IPS-NIHi7 (cell line): ENCODE measurements at regions not wholly inside any gene's neighbourhood (a gene's known extent, or its start where the extent isn't known, plus 50 kb on each side); places are given as distances from the start of the nearest gene placed in this dataset.
A peak's percentile ranks its signal among the peaks of the same experiment; 100 is the strongest.
"Not testable (repeated sequence)": the region's sequence is repeated elsewhere in the genome, so short reads cannot be mapped to it uniquely, and the experiment has no call there.

ENCODE experiments used
- DNase-seq: peaks from one replicate; pipeline ENCODE4 v3.0.0; 2012; ENCODE audit warnings: mixed read lengths; ENCODE audit errors: extremely low spot score

DNA sequence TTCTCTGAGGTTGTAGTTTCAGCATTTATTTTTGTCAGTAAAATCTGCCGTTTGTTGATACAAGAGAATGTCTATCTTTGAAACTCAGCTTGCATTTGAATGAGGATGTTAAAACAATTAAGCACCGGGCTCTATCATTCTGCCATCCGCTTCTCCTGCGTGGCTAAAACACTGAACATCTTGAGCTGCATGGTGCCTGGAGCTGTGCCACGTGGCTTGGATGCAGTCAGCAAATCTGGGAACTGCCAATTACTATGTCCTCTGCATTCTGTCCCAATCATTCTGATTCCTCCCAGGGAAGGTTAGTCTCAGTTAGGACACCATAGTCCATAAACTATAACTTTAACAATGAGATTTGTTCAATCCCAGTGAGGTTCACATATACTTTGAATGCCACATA lies 598.4 kb downstream of the FBXO15 start:
- DNase-seq, result no peak

- DNase-seq, result no peak
Measured at GRCh38 chr18:73545472-73545871, 602.2 kb downstream of the FBXO15 start.

DNA sequence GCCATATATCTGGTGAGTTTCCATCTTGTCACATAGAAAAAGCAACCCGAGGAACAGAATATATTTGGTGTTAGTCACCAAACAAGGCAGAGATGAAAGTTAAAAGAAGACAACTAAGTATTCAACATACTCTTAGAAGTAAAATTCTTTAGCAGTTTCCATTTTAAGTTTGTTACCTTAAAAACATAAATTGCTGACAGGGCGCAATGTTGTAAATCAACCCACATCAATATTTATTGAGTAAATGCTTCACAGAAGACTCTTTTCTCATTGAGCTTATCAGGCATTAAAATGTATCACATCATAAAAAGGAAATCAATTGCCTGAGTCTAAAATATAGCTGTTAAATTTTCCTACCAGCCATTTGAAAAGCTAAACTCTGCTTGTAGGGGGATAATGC lies 603.0 kb downstream of the FBXO15 start:
- no peak for DNase-seq

DNA sequence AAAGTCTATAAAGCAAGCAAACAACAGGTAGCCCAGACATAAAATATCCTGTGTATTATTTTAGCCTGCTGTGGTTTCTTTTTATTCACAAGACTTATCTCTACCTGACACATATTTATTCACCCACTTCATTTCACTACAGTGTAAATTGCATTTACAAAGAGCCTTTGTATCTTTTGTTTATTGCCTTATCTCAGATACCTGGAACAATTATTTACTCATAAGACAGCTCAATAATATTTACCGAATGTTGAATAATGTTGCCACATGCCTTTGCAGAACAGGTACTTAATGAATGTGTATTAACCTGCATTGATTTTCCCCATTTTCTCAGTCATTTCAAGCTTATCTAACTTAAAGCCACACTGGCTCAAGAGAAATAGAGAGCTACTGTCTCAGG lies 603.6 kb downstream of the FBXO15 start:
- no peak for DNase-seq

- no peak for DNase-seq
Measured at GRCh38 chr18:73535990-73536389, 611.6 kb downstream of the FBXO15 start.

- DNase-seq, result no peak
Measured at GRCh38 chr18:73535189-73535588, 612.4 kb downstream of the FBXO15 start.

- DNase-seq, result no peak
Measured at GRCh38 chr18:73531601-73532000, 616.0 kb downstream of the FBXO15 start.

DNA sequence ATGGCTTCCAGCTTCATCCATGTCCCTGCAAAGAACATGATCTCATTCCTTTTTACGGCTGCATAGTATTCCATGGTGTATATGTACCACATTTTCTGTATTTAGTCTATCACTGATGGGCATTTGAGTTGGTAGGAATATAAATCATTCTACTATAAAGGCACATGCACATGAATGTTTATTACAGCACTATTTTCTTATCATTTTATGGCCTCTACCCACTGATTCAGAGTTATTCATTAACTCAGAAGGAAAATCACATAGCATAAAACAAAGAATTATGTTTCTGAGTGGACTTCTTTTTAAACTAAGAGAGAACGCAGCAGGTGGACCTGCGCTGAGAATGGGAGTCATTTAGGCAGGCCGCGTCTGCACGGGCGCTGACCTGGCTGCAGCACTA lies 619.6 kb downstream of the FBXO15 start:
- DNase-seq, result no peak

GRCh38 chr18:73520229-73520628 lies 627.4 kb downstream of the FBXO15 start:
- DNase-seq, result peak; percentile 66

DNA sequence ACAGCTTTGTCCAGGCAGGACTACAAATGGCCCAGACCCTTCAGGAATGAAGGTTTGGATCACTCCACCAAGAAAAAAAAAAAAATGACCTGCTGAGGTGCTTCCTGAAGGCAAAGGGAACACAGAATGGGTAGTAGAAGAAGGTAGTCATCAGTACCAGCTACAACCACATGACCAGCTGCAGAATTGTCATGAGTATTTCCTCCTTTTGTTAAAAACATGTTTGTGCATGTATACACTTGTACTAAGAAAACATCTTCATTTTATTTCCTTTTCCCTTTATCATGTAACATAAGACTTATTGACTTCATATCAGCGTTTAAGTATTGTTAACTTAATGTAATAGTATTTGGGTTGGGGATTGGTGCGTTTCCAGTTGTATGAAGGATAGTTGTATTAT lies 631.6 kb downstream of the FBXO15 start:
- not testable (repeated sequence) for DNase-seq

DNA sequence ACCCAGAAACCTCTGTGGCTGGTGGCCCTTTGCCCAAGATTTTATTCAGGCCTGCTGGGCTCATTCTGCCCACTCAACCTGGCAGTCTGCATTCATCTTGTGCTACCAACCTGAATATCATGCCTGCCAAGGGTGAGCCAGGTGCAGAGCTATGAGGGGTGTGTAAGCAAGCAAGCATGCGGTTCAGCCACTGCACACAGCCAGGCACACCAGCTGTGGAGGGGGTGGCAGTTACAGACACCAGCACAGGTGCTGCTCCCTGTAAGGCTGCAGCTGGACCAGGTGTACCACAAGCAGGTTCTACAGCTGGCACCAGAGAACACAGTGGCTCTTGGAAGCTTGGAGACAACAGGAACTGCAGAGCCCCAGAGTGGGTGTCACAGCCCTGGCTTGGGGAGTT lies 633.2 kb downstream of the FBXO15 start:
- no peak for DNase-seq

GRCh38 chr18:73511771-73512503 lies 635.7 kb downstream of the FBXO15 start:
- DNase-seq, result no peak

- no peak for DNase-seq
Measured at GRCh38 chr18:73509460-73509859, 638.2 kb downstream of the FBXO15 start.

DNA sequence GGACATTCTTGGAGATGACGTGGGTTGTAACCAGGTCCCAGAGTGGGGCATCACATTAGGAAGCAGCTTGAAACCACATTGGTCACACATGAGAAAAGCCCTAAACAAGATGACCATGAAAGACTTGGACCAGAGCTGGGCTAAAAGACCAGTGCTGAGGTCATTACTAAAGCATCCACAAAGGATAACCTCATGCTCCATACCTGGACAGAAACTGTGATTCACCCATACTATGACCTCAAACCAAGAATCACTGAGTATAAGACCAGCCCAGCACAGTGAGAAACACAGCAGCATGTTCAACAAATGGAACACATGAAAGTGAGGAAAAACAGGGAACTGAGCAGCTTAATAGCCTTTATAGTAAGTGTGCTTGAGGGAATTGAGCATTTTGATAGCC lies 635.5 kb upstream of the NETO1 start:
- DNase-seq, result no peak

- no peak for DNase-seq
Measured at GRCh38 chr18:73487966-73488365, 620.2 kb upstream of the NETO1 start.

- DNase-seq, result no peak
Measured at GRCh38 chr18:73485166-73485565, 617.4 kb upstream of the NETO1 start.

DNA sequence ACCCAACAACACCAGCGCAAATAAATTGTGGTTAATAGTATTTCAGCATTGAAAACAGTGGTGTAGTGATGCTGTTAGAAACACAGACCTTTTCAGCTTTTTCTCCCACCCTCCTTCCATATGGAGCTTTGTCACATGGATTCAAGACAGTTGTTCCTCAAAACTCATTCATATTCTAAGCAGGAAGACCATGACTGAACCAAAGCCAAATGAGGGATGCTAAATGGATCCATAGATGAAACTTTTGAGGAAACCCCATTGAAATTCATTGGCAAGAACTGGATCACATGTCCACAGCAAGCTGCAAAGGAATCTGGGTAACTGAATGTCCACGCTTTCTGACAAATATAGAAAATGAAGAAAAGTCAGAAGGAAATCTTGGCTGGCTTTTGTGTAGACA lies 615.1 kb upstream of the NETO1 start:
- DNase-seq, result no peak

GRCh38 chr18:73479477-73479876 lies 611.7 kb upstream of the NETO1 start:
- no peak for DNase-seq

DNA sequence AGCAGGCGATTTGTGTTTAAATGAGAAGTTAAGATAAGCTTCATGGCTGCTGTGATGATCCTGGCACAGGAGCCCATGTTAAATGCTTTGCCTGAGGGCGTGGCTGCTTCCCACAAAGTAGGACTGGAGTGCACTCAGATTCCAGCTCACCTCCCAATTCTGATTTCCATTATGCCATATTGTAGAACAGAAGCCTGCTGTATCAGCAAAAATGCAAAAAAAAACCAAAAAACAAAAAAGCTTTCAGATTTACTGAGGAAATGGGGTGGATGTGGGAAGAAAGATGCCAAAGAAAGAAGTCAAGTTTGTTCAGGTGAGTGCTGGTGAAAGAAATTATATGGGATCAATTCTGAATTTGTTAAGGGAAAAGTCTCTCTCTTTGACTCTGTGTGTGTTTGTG lies 610.4 kb upstream of the NETO1 start:
- no peak for DNase-seq

DNA sequence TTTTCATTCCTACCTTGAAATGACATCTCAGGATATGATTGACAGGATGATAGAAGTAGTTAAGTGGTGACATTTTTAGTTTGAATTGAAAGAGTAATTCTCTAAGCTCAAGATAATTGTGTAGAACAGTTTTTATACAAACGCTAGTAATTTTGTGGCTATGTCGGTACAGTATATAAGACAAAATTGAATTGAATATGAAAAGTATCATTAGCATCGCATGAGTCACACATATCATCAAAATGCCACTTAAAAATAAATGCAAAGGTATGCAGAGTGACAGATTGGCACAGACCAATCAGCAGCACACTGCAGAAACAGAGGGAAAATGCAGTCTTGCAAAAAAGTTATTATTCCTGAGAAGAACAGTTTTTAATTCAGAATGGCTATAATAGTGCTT lies 608.2 kb upstream of the NETO1 start:
- DNase-seq, result no peak

GRCh38 chr18:73462092-73462491 lies 594.3 kb upstream of the NETO1 start:
- no peak for DNase-seq

- no peak for DNase-seq
Measured at GRCh38 chr18:73461780-73462059, 593.9 kb upstream of the NETO1 start.

- DNase-seq, result no peak
Measured at GRCh38 chr18:73461038-73461779, 593.4 kb upstream of the NETO1 start.
